ENCODE measurements at regions not wholly inside any gene's neighbourhood (a gene's known extent, or its start where the extent isn't known, plus 50 kb on each side); places are given as distances from the start of the nearest gene placed in this dataset.

- Histone ChIP-seq H3K27me3 (ENCODE audit: control insufficient read depth in 3 of 3, insufficient read depth in 3 of 3, low read depth in 1 of 3, low read length in 3 of 3) (no peaks in the 10 kb centered on the region), H3K9ac (ENCODE audit: low read depth, low read length, poor library complexity) (no peak overlapping the region), H2BK5ac (ENCODE audit: low read length) (no peak overlapping the region), H3K4ac (ENCODE audit: low read length) (no peak overlapping the region), H3K18ac (ENCODE audit: low read length) (no peak overlapping the region), H3K27ac (replicated peaks; ENCODE audit: low read length) (no peak overlapping the region), H3K23ac (ENCODE audit: low read depth, low read length, poor library complexity) (no peak overlapping the region), H3K9me3 (replicated peaks in 1 of 2; ENCODE audit: control insufficient read depth in 2 of 2, insufficient read depth in 1 of 2, low read depth in 1 of 2, low read length in 2 of 2) (no peaks in the 10 kb centered on the region), H2BK15ac (ENCODE audit: low read length) (no peak overlapping the region), H2BK12ac (ENCODE audit: low read length) (no peak overlapping the region), H4K8ac (ENCODE audit: low read depth, low read length) (no peak overlapping the region), H2AFZ (ENCODE audit: low read length) (no peak overlapping the region), H3K4me1 (ENCODE audit: control insufficient read depth in 2 of 2, insufficient read depth in 1 of 2, low read depth in 1 of 2, low read length in 2 of 2) (no peaks in the 10 kb centered on the region), H3K79me1 (ENCODE audit: low read depth, low read length) (no peaks in the 10 kb centered on the region), H2AK5ac (ENCODE audit: low read depth, low read length) (no peak overlapping the region), H3K4me2 (ENCODE audit: insufficient read depth, low read length, poor library complexity, severe bottlenecking) (no peak overlapping the region), H3K4me3 (ENCODE audit: low read length in 2 of 2) (no peak overlapping the region), H3K14ac (ENCODE audit: low read length) (no peak overlapping the region), H2BK120ac (ENCODE audit: low read depth, low read length) (no peak overlapping the region), H3K36me3 (replicated peaks in 1 of 2; ENCODE audit: control insufficient read depth in 2 of 2, insufficient read depth in 2 of 2, low read length in 2 of 2) (no peaks in the 10 kb centered on the region), H4K91ac (ENCODE audit: low read depth, low read length, poor library complexity) (no peak overlapping the region)
- DNase-seq (ENCODE audit: low spot score): no peak
These were observed 320.6 kb downstream of the ETAA1 start for GRCh38 chr2:67717692-67718091.

- no peak overlapping the region for H2BK15ac ChIP-seq (ENCODE audit: low read length)
- no peak overlapping the region for H3K23ac ChIP-seq (ENCODE audit: low read depth, low read length, poor library complexity)
- no peak overlapping the region for H3K4ac ChIP-seq (ENCODE audit: low read length)
- no peaks in the 10 kb centered on the region for H3K79me1 ChIP-seq (ENCODE audit: low read depth, low read length)
- H3K9me3 ChIP-seq (replicated peaks in 1 of 2; ENCODE audit: control insufficient read depth in 2 of 2, insufficient read depth in 1 of 2, low read depth in 1 of 2, low read length in 2 of 2): no peaks in the 10 kb centered on the region
- H3K4me3 ChIP-seq (ENCODE audit: low read length in 2 of 2): no peak overlapping the region
- no peak overlapping the region for H3K9ac ChIP-seq (ENCODE audit: low read depth, low read length, poor library complexity)
- no peaks in the 10 kb centered on the region for H3K27me3 ChIP-seq (ENCODE audit: control insufficient read depth in 3 of 3, insufficient read depth in 3 of 3, low read depth in 1 of 3, low read length in 3 of 3)
- H4K8ac ChIP-seq (ENCODE audit: low read depth, low read length): no peak overlapping the region
- no peaks in the 10 kb centered on the region for H3K4me1 ChIP-seq (ENCODE audit: control insufficient read depth in 2 of 2, insufficient read depth in 1 of 2, low read depth in 1 of 2, low read length in 2 of 2)
- no peak overlapping the region for H2AK5ac ChIP-seq (ENCODE audit: low read depth, low read length)
- H2BK5ac ChIP-seq (ENCODE audit: low read length): no peak overlapping the region
- H3K27ac ChIP-seq (replicated peaks; ENCODE audit: low read length): no peak overlapping the region
- no peak for DNase-seq (ENCODE audit: low spot score)
- no peaks in the 10 kb centered on the region for H3K36me3 ChIP-seq (replicated peaks in 1 of 2; ENCODE audit: control insufficient read depth in 2 of 2, insufficient read depth in 2 of 2, low read length in 2 of 2)
- no peak overlapping the region for H2BK12ac ChIP-seq (ENCODE audit: low read length)
- no CpG with 5 or more reads among the region's 2 CpGs for WGBS, 2 donors (ENCODE audit: extremely low coverage in 2 of 2, insufficient read length in 2 of 2, insufficient replicate concordance in 1 of 2)
- H2AFZ ChIP-seq (ENCODE audit: low read length): no peak overlapping the region
- H2BK120ac ChIP-seq (ENCODE audit: low read depth, low read length): no peak overlapping the region
- H3K4me2 ChIP-seq (ENCODE audit: insufficient read depth, low read length, poor library complexity, severe bottlenecking): no peak overlapping the region
- no peak overlapping the region for H3K18ac ChIP-seq (ENCODE audit: low read length)
- H3K14ac ChIP-seq (ENCODE audit: low read length): no peak overlapping the region
- H4K91ac ChIP-seq (ENCODE audit: low read depth, low read length, poor library complexity): no peak overlapping the region
These were observed 322.2 kb downstream of the ETAA1 start for GRCh38 chr2:67719351-67719750.

- Histone ChIP-seq H4K8ac (ENCODE audit: low read depth, low read length) (no peak overlapping the region), H3K4me3 (ENCODE audit: low read length in 2 of 2) (no peak overlapping the region), H2AK5ac (ENCODE audit: low read depth, low read length) (no peak overlapping the region), H3K4me1 (ENCODE audit: control insufficient read depth in 2 of 2, insufficient read depth in 1 of 2, low read depth in 1 of 2, low read length in 2 of 2) (peaks cover 0 to 11% of the 10 kb centered on the region in 2 donors), H3K9me3 (replicated peaks in 1 of 2; ENCODE audit: control insufficient read depth in 2 of 2, insufficient read depth in 1 of 2, low read depth in 1 of 2, low read length in 2 of 2) (no peaks in the 10 kb centered on the region), H3K79me1 (ENCODE audit: low read depth, low read length) (no peaks in the 10 kb centered on the region), H3K27me3 (ENCODE audit: control insufficient read depth in 3 of 3, insufficient read depth in 3 of 3, low read depth in 1 of 3, low read length in 3 of 3) (no peaks in the 10 kb centered on the region), H4K91ac (ENCODE audit: low read depth, low read length, poor library complexity) (no peak overlapping the region), H3K4ac (ENCODE audit: low read length) (no peak overlapping the region), H3K27ac (replicated peaks; ENCODE audit: low read length) (no peak overlapping the region), H3K18ac (ENCODE audit: low read length) (no peak overlapping the region), H2BK12ac (ENCODE audit: low read length) (no peak overlapping the region), H3K4me2 (ENCODE audit: insufficient read depth, low read length, poor library complexity, severe bottlenecking) (no peak overlapping the region), H2BK5ac (ENCODE audit: low read length) (no peak overlapping the region), H2BK120ac (ENCODE audit: low read depth, low read length) (no peak overlapping the region), H3K36me3 (replicated peaks in 1 of 2; ENCODE audit: control insufficient read depth in 2 of 2, insufficient read depth in 2 of 2, low read length in 2 of 2) (no peaks in the 10 kb centered on the region), H3K14ac (ENCODE audit: low read length) (no peak overlapping the region), H3K9ac (ENCODE audit: low read depth, low read length, poor library complexity) (no peak overlapping the region), H3K23ac (ENCODE audit: low read depth, low read length, poor library complexity) (no peak overlapping the region), H2AFZ (ENCODE audit: low read length) (no peak overlapping the region), H2BK15ac (ENCODE audit: low read length) (no peak overlapping the region)
- no CpG with 5 or more reads among the region's 1 CpG for WGBS, 2 donors (ENCODE audit: extremely low coverage in 2 of 2, insufficient read length in 2 of 2, insufficient replicate concordance in 1 of 2)
- DNase-seq (ENCODE audit: low spot score): no peak
These were observed 324.4 kb downstream of the ETAA1 start for GRCh38 chr2:67721516-67721915.

- Histone ChIP-seq H3K4me1 (ENCODE audit: control insufficient read depth in 2 of 2, insufficient read depth in 1 of 2, low read depth in 1 of 2, low read length in 2 of 2) (peaks cover 0 to 15% of the 10 kb centered on the region in 2 donors), H3K23ac (ENCODE audit: low read depth, low read length, poor library complexity) (no peak overlapping the region), H2BK5ac (ENCODE audit: low read length) (no peak overlapping the region), H4K91ac (ENCODE audit: low read depth, low read length, poor library complexity) (no peak overlapping the region), H3K4ac (ENCODE audit: low read length) (no peak overlapping the region), H2AFZ (ENCODE audit: low read length) (no peak overlapping the region), H3K27me3 (ENCODE audit: control insufficient read depth in 3 of 3, insufficient read depth in 3 of 3, low read depth in 1 of 3, low read length in 3 of 3) (no peaks in the 10 kb centered on the region), H2BK12ac (ENCODE audit: low read length) (no peak overlapping the region), H3K18ac (ENCODE audit: low read length) (no peak overlapping the region), H2AK5ac (ENCODE audit: low read depth, low read length) (no peak overlapping the region), H3K27ac (replicated peaks; ENCODE audit: low read length) (no peak overlapping the region), H3K9me3 (replicated peaks in 1 of 2; ENCODE audit: control insufficient read depth in 2 of 2, insufficient read depth in 1 of 2, low read depth in 1 of 2, low read length in 2 of 2) (no peaks in the 10 kb centered on the region), H3K36me3 (replicated peaks in 1 of 2; ENCODE audit: control insufficient read depth in 2 of 2, insufficient read depth in 2 of 2, low read length in 2 of 2) (no peaks in the 10 kb centered on the region), H3K4me3 (ENCODE audit: low read length in 2 of 2) (no peak overlapping the region), H3K4me2 (ENCODE audit: insufficient read depth, low read length, poor library complexity, severe bottlenecking) (no peak overlapping the region), H3K79me1 (ENCODE audit: low read depth, low read length) (no peaks in the 10 kb centered on the region), H4K8ac (ENCODE audit: low read depth, low read length) (no peak overlapping the region), H3K14ac (ENCODE audit: low read length) (no peak overlapping the region), H2BK120ac (ENCODE audit: low read depth, low read length) (no peak overlapping the region), H3K9ac (ENCODE audit: low read depth, low read length, poor library complexity) (no peak overlapping the region), H2BK15ac (ENCODE audit: low read length) (no peak overlapping the region)
- no CpG with 5 or more reads among the region's 2 CpGs for WGBS, 2 donors (ENCODE audit: extremely low coverage in 2 of 2, insufficient read length in 2 of 2, insufficient replicate concordance in 1 of 2)
- DNase-seq (ENCODE audit: low spot score): no peak
These were observed 327.1 kb downstream of the ETAA1 start for GRCh38 chr2:67724261-67724660.
